ENCODE measurements at regions not wholly inside any gene's neighbourhood (a gene's known extent, or its start where the extent isn't known, plus 50 kb on each side); places are given as distances from the start of the nearest gene placed in this dataset.

DNA sequence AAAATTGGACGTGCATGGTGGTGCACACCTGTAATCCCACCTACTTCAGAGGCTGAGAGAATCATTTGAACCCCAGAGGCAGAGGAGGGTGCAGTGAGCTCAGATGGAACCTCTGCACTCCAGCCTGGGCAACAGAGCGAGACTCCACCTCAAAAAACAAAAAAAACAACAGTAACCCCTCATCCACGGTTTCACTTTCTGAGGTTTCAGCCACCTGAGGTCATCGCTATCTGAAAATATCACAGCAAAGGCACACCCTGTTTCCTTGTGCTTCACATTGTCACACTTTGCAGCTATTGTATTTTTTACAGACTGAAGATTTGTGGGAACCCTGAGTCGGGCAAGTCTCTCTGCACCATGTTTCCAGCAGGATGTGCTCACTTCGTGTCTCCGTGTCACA lies 54.1 kb upstream of the FOXQ1 start:
- no peak for DNase-seq (ENCODE audit: extremely low read depth in 1 of 11, low read depth in 9 of 11, low spot score in 4 of 11)

- DNase-seq (ENCODE audit: extremely low read depth in 1 of 11, low read depth in 9 of 11, low spot score in 4 of 11): no peak
Measured at GRCh38 chr6:1256435-1257008, 55.4 kb upstream of the FOXQ1 start.

DNA sequence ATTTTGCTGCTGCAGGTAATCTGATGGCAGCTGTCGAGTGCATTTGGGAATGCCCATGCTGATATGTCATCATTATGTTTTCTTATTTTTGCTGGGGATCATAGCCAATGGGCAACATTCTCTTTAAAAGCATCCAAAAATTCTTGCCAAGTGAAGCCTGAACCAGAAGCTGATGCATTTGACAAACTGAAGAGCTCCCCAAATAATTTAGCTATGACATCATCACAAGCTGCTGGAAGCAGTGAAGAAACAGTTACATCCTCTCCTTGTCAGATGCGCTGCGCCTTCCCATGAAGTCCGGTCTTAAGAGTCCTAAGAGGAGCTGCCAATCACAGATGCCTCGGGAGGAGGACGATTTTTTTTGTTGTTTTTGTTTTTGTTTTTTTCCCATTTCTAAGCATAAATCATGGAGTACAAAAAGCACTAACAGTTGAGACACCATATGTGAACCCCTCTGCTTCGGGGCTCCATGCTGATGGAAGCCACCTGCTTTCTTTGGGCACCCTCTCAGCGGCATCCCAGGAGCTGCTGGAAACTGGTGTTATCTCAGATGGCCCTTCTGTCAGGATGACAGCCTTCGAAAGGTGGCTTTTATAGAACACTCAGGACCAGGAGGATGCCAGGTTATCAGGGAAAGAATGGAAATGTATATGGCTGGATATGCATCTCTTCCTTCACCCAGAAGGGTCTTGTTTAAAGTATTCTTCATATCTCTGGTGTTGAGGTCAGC lies 56.1 kb upstream of the FOXQ1 start:
- no peak for DNase-seq (ENCODE audit: extremely low read depth in 1 of 11, low read depth in 9 of 11, low spot score in 4 of 11)

- DNase-seq (ENCODE audit: extremely low read depth in 1 of 11, low read depth in 9 of 11, low spot score in 4 of 11): no peak
Measured at GRCh38 chr6:1254326-1254725, 57.6 kb upstream of the FOXQ1 start.

GRCh38 chr6:1253816-1254215 lies 58.1 kb upstream of the FOXQ1 start:
- DNase-seq (ENCODE audit: extremely low read depth in 1 of 11, low read depth in 9 of 11, low spot score in 4 of 11): no peak

- no peak for DNase-seq (ENCODE audit: extremely low read depth in 1 of 11, low read depth in 9 of 11, low spot score in 4 of 11)
Measured at GRCh38 chr6:1251198-1252155, 60.4 kb upstream of the FOXQ1 start.

- no peak for DNase-seq (ENCODE audit: extremely low read depth in 1 of 11, low read depth in 9 of 11, low spot score in 4 of 11)
Measured at GRCh38 chr6:1250489-1251197, 61.3 kb upstream of the FOXQ1 start.

DNA sequence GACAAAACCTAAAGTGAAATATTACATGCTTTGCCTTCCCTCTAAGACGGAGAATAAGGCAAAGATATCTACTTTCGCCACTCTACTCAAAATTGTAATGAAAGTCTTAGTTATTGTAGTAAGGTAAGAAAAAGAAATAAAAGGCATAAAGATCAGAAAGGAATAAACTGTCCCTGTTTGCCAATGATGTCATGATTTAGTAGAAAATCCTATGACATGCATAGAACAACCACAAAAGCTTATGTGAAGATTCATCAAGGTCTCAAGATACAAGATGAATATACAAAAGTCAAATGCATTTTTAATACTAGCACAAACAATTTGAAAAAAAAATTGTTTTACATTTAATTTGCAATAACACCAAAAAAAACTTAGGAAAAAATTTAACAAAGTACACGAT lies 64.0 kb upstream of the FOXQ1 start:
- no peak for DNase-seq (ENCODE audit: extremely low read depth in 1 of 11, low read depth in 9 of 11, low spot score in 4 of 11)

- DNase-seq (ENCODE audit: extremely low read depth in 1 of 11, low read depth in 9 of 11, low spot score in 4 of 11): no peak
Measured at GRCh38 chr6:1247056-1247455, 64.8 kb upstream of the FOXQ1 start.

- DNase-seq (ENCODE audit: extremely low read depth in 1 of 11, low read depth in 9 of 11, low spot score in 4 of 11): peak in 4 of 11 donors; percentile 9 to 28 (median 25)
Measured at GRCh38 chr6:1244941-1245340, 67.0 kb upstream of the FOXQ1 start.

DNA sequence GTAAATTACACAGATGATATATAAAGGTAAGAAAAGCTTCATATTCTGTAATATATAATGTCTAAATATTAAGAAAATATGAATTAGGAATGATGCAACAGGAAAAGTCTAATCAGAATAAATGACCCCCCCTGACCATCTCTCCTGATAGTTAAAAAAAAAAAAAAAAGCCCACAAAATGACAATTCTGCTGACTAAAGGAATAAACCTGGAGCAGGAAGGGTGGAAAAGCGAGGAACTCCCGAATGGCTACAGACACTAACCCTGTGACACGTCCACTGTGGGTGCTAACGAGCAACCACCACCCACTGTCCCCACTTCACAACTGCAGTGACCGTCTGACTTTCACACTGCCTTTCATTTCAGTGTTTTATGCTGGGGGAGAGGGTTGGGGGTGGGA lies 67.6 kb upstream of the FOXQ1 start:
- no peak for DNase-seq (ENCODE audit: extremely low read depth in 1 of 11, low read depth in 9 of 11, low spot score in 4 of 11)

DNA sequence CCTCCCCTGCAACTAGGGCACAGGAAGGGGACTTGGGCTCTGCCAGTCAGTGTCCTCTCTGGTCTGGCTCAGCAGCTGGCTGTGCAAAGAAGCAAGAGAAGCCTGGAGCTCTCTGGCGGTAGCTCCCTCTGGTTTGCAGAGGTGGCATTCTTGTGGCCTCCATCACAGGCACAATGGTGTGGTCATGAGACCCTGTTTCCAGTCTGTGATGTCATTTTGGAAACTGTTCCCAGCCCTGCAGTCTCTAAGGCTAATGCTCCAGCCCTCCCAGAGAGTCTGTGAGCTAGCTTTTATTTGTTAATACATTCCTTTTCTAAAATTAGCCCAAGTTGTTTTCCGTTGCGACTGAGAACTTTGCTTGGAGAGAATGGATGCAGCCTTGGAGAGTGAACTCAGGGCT lies 69.5 kb upstream of the FOXQ1 start:
- no peak for DNase-seq (ENCODE audit: extremely low read depth in 1 of 11, low read depth in 9 of 11, low spot score in 4 of 11)

- DNase-seq (ENCODE audit: extremely low read depth in 1 of 11, low read depth in 9 of 11, low spot score in 4 of 11): no peak
Measured at GRCh38 chr6:1242021-1242420, 69.9 kb upstream of the FOXQ1 start.

- no peak for DNase-seq (ENCODE audit: extremely low read depth in 1 of 11, low read depth in 9 of 11, low spot score in 4 of 11)
Measured at GRCh38 chr6:1240766-1241318, 71.1 kb upstream of the FOXQ1 start.

GRCh38 chr6:1239805-1240204 lies 72.1 kb upstream of the FOXQ1 start:
- DNase-seq (ENCODE audit: extremely low read depth in 1 of 11, low read depth in 9 of 11, low spot score in 4 of 11): no peak

DNA sequence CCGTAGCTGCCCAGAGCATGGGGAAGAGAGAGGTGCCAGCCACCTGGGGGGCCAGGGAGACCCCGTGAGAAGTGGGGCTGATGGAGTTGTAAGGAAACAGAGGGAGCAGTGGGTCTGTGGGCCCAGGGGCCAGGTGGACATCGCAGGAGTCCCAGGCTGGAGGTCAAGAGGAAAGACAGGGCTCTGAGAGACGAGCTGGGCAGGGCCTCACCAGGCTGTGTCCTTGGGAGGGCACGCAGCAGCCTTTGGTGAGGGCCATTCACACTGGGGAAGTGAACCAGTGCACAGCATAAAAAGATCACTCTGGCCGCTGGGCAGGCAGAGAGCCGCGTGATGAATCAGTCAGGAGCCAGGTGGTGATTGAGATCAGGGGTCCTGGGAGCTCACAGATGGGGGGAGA lies 73.9 kb upstream of the FOXQ1 start:
- DNase-seq (ENCODE audit: extremely low read depth in 1 of 11, low read depth in 9 of 11, low spot score in 4 of 11): no peak

GRCh38 chr6:1237636-1238035 lies 74.3 kb upstream of the FOXQ1 start:
- no peak for DNase-seq (ENCODE audit: extremely low read depth in 1 of 11, low read depth in 9 of 11, low spot score in 4 of 11)

GRCh38 chr6:1235825-1236224 lies 76.1 kb upstream of the FOXQ1 start:
- DNase-seq (ENCODE audit: extremely low read depth in 1 of 11, low read depth in 9 of 11, low spot score in 4 of 11): no peak

DNA sequence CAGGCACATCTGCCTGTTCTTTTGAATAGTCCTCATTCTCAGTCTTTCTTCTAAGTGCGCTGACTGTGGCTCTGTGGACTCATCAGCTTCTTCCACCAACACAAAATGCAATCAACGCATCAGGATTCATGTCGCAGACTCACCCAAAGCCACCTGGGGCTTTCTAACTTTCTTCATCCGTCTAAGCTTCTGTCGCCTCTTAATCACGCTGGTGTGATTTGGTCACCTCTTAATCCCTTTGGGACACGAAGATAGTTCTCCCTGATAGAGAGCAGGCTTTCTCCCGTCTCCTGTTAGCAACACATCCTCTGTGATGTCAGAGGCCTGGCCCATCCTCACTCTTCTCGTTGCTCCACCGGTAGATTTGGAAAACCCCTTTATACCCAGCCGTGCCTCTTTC lies 78.0 kb upstream of the FOXQ1 start:
- DNase-seq (ENCODE audit: extremely low read depth in 1 of 11, low read depth in 9 of 11, low spot score in 4 of 11): no peak

Data from renal cortex interstitium (tissue), 11 donors.